ENCODE measurements at regions not wholly inside any gene's neighbourhood (a gene's known extent, or its start where the extent isn't known, plus 50 kb on each side); places are given as distances from the start of the nearest gene placed in this dataset.
"Not testable (repeated sequence)": the region's sequence is repeated elsewhere in the genome, so short reads cannot be mapped to it uniquely, and the experiment has no call there.

GRCh38 chr7:116405810-116406209 lies 93.7 kb upstream of the CAV2 start (continued):
- TF ChIP-seq, protein P1, sequence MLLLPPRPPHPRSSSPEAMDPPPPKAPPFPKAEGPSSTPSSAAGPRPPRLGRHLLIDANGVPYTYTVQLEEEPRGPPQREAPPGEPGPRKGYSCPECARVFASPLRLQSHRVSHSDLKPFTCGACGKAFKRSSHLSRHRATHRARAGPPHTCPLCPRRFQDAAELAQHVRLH (tag by site-specific recombination; IDR thresholded peaks at IDR 0.05): no peak
- no peak for TF ChIP-seq ZNF24 (tag by site-specific recombination; IDR thresholded peaks at IDR 0.05)

GRCh38 chr7:116407165-116407564 lies 92.4 kb upstream of the CAV2 start:
- POLR2A ChIA-PET: no interaction called here
- no peaks in the 10 kb centered on the region for H3K36me3 ChIP-seq (ENCODE audit: control insufficient read depth in 2 of 2, insufficient read depth in 1 of 2, low read length in 2 of 2)
- no peaks in the 10 kb centered on the region for H3K9me3 ChIP-seq (ENCODE audit: control insufficient read depth, insufficient read depth, low read depth, low read length)
- peaks cover 7% of the 10 kb centered on the region for H3K4me1 ChIP-seq (ENCODE audit: control insufficient read depth, insufficient read depth, low read length)
- H3K4me3 ChIP-seq (ENCODE audit: low read depth, low read length): no peak overlapping the region
- CTCF ChIA-PET: no interaction called here
- H3K27ac ChIP-seq (ENCODE audit: extremely low read depth, low read depth, low read length): no peak overlapping the region
- no peak for TF ChIP-seq ZNF768 (tag by site-specific recombination; IDR thresholded peaks at IDR 0.05)
- peak; percentile 55; the same call in 1 of the 2 replicates for TF ChIP-seq ZBTB20 (tag by site-specific recombination; IDR thresholded peaks at IDR 0.05)
- TF ChIP-seq ZNF610 (tag by site-specific recombination; IDR thresholded peaks at IDR 0.05; ENCODE audit: borderline replicate concordance): no peak
- peak; percentile 41; the same call in 1 of the 2 replicates for TF ChIP-seq MZF1 (tag by site-specific recombination; IDR thresholded peaks at IDR 0.05; ENCODE audit: borderline replicate concordance)
- TF ChIP-seq ZNF561 (tag by site-specific recombination; IDR thresholded peaks at IDR 0.05; ENCODE audit: borderline replicate concordance): no peak
- TF ChIP-seq ZNF223 (tag by site-specific recombination; IDR thresholded peaks at IDR 0.05): no peak

GRCh38 chr7:116408166-116408565 lies 91.4 kb upstream of the CAV2 start:
- no peaks in the 10 kb centered on the region for H3K36me3 ChIP-seq (ENCODE audit: control insufficient read depth in 2 of 2, insufficient read depth in 1 of 2, low read length in 2 of 2)
- H3K27ac ChIP-seq (ENCODE audit: extremely low read depth, low read depth, low read length): no peak overlapping the region
- CTCF ChIA-PET: no interaction called here
- TF ChIP-seq ZBTB1 (tag by site-specific recombination; IDR thresholded peaks at IDR 0.05) (no peak), ZNF175 (tag by site-specific recombination; IDR thresholded peaks at IDR 0.05) (no peak), SETDB1 (IDR thresholded peaks at IDR 0.05; ENCODE audit: insufficient read length, low read length) (no peak), ZNF624 (tag by site-specific recombination; IDR thresholded peaks at IDR 0.05) (no peak), ZNF140 (tag by site-specific recombination; IDR thresholded peaks at IDR 0.05) (no peak), ZNF701 (tag by site-specific recombination; IDR thresholded peaks at IDR 0.05) (no peak)
- H3K4me3 ChIP-seq (ENCODE audit: low read depth, low read length): no peak overlapping the region
- H3K4me1 ChIP-seq (ENCODE audit: control insufficient read depth, insufficient read depth, low read length): peaks cover 7% of the 10 kb centered on the region
- POLR2A ChIA-PET: no interaction called here
- H3K9me3 ChIP-seq (ENCODE audit: control insufficient read depth, insufficient read depth, low read depth, low read length): no peaks in the 10 kb centered on the region

DNA sequence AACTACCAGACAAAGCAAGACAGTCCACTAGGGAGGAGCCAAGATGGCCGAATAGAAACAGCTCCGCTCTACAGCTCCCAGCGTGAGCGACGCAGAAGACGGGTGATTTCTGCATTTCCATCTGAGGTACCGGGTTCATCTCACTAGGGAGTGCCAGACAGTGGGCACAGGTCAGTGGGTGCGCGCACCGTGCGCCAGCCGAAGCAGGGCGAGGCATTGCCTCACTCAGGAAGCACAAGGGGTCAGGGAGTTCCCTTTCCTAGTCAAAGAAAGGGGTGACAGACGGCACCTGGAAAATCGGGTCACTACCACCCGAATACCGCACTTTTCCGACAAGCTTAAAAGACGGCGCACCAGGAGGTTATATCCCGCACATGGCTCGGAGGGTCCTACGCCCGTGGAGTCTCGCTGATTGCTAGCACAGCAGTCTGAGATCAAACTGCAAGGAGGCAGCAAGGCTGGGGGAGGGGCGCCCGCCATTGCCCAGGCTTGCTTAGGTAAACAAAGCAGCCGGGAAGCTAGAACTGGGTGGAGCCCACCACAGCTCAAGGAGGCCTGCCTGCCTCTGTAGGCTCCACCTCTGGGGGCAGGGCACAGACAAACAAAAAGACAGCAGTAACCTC lies 90.6 kb upstream of the CAV2 start:
- H3K36me3 ChIP-seq (ENCODE audit: control insufficient read depth in 2 of 2, insufficient read depth in 1 of 2, low read length in 2 of 2); H3K27ac ChIP-seq (ENCODE audit: extremely low read depth, low read depth, low read length); H3K9me3 ChIP-seq (ENCODE audit: control insufficient read depth, insufficient read depth, low read depth, low read length); H3K4me3 ChIP-seq (ENCODE audit: low read depth, low read length); H3K4me1 ChIP-seq (ENCODE audit: control insufficient read depth, insufficient read depth, low read length); POLR2A ChIA-PET: not testable (repeated sequence)
- CTCF ChIA-PET: interaction anchor here (0.5 to 0.6 kb wide), 2 partner anchors 151 to 157 kb away, joined by 5 read pairs; no protein-coding TSS in a partner anchor
- TF ChIP-seq ZFP69B (tag by site-specific recombination; IDR thresholded peaks at IDR 0.05) (peak; percentile 49), IKZF3 (tag by site-specific recombination; IDR thresholded peaks at IDR 0.05) (peak; percentile 47; the same call in 1 of the 2 replicates), YY1 (tag by site-specific recombination; IDR thresholded peaks at IDR 0.05) (0 out of 2 replicates have a peak, but pooled peaks have one; percentile 41)
- TF ChIP-seq, protein P2, sequence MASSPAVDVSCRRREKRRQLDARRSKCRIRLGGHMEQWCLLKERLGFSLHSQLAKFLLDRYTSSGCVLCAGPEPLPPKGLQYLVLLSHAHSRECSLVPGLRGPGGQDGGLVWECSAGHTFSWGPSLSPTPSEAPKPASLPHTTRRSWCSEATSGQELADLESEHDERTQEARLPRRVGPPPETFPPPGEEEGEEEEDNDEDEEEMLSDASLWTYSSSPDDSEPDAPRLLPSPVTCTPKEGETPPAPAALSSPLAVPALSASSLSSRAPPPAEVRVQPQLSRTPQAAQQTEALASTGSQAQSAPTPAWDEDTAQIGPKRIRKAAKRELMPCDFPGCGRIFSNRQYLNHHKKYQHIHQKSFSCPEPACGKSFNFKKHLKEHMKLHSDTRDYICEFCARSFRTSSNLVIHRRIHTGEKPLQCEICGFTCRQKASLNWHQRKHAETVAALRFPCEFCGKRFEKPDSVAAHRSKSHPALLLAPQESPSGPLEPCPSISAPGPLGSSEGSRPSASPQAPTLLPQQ (tag by site-specific recombination; IDR thresholded peaks at IDR 0.05): 0 out of 2 replicates have a peak, but pooled peaks have one; percentile 16

- H3K36me3 ChIP-seq (ENCODE audit: control insufficient read depth in 2 of 2, insufficient read depth in 1 of 2, low read length in 2 of 2); POLR2A ChIA-PET; H3K27ac ChIP-seq (ENCODE audit: extremely low read depth, low read depth, low read length); H3K9me3 ChIP-seq (ENCODE audit: control insufficient read depth, insufficient read depth, low read depth, low read length); H3K4me3 ChIP-seq (ENCODE audit: low read depth, low read length); H3K4me1 ChIP-seq (ENCODE audit: control insufficient read depth, insufficient read depth, low read length); CTCF ChIA-PET: not testable (repeated sequence)
Observed at GRCh38 chr7:116410694-116411093, 88.8 kb upstream of the CAV2 start.
